ENCODE measurements at regions not wholly inside any gene's neighbourhood (a gene's known extent, or its start where the extent isn't known, plus 50 kb on each side); places are given as distances from the start of the nearest gene placed in this dataset.

DNA sequence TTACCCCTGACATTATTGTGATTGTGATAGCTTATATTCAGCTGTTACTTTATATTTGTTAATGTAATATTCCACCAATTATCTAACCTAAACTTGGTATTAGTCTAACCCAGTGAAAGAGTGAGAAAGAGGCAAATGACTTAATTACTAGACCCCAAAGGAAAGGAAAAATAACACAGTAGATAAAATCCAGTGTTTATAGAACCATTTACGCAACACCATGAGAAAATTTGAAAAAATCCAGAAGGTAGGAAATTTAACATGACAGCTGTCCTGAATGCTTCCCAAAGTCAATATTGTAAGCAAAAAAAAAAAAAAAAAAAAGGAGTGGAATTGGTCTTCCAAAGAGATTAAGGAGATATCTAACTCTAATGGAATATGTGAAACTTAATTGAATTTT lies 741.5 kb upstream of the GHITM start:
- no peak overlapping the region for H3K4me3 Mint-ChIP-seq

DNA sequence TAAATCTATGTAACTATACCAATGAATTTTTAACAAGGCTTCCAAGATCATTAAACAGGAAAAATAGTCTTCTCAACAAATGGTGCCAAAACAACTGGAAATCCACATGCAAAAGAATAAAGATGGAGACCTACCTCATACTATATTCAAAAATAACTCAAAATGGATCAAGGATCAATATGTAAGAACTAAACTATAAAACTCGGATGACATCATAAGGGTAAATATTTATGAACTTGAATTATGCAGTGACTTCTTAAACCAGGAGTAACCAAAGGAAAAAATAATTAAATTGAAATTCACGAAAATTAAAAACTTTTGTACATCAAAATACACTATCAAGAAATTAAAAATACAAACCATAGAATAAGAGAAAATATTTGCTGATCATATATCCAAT lies 728.7 kb upstream of the GHITM start:
- Mint-ChIP-seq H3K4me1 (no peaks in the 10 kb centered on the region), H3K4me3 (no peak overlapping the region), H3K36me3 (no peaks in the 10 kb centered on the region), H3K27ac (no peak overlapping the region), H3K9me3 (peaks cover 1 to 8% (median 3%) of the 10 kb centered on the region in 7 donors), H3K27me3 (ENCODE audit: low read depth in 3 of 3) (no peaks in the 10 kb centered on the region)
- H3K4me3 ChIP-seq (replicated peaks in 1 of 3; ENCODE audit: low read depth in 2 of 3, low read length in 3 of 3) = no peak overlapping the region
- intact Hi-C loops (cut with micrococcal nuclease) = no loop called here
- no peak overlapping the region for H3K4me2 ChIP-seq (replicated peaks; ENCODE audit: extremely low read depth, low read length, poor library complexity, severe bottlenecking)
- H3K27me3 ChIP-seq (ENCODE audit: control insufficient read depth in 2 of 2, insufficient read depth in 2 of 2, low read length in 2 of 2) = no peaks in the 10 kb centered on the region
- no CpG with 5 or more reads among the region's 2 CpGs for WGBS (ENCODE audit: insufficient coverage)
- no peaks in the 10 kb centered on the region for H3K9me3 ChIP-seq (replicated peaks in 1 of 2; ENCODE audit: control insufficient read depth in 1 of 2, insufficient read depth in 1 of 2, low read length in 2 of 2)
- no peaks in the 10 kb centered on the region for H4K20me1 ChIP-seq (ENCODE audit: insufficient read depth, low read length)
- H3K9ac ChIP-seq (ENCODE audit: insufficient read depth, low read length, poor library complexity, severe bottlenecking) = no peak overlapping the region
- TF ChIP-seq, protein P1, sequence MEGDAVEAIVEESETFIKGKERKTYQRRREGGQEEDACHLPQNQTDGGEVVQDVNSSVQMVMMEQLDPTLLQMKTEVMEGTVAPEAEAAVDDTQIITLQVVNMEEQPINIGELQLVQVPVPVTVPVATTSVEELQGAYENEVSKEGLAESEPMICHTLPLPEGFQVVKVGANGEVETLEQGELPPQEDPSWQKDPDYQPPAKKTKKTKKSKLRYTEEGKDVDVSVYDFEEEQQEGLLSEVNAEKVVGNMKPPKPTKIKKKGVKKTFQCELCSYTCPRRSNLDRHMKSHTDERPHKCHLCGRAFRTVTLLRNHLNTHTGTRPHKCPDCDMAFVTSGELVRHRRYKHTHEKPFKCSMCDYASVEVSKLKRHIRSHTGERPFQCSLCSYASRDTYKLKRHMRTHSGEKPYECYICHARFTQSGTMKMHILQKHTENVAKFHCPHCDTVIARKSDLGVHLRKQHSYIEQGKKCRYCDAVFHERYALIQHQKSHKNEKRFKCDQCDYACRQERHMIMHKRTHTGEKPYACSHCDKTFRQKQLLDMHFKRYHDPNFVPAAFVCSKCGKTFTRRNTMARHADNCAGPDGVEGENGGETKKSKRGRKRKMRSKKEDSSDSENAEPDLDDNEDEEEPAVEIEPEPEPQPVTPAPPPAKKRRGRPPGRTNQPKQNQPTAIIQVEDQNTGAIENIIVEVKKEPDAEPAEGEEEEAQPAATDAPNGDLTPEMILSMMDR (IDR thresholded peaks at IDR 0.05) = no peak
- H3K79me2 ChIP-seq (ENCODE audit: insufficient read depth, low read length) = no peaks in the 10 kb centered on the region
- H3K4me1 ChIP-seq (ENCODE audit: control insufficient read depth in 1 of 2, insufficient read depth in 2 of 2, low read length in 2 of 2) = no peaks in the 10 kb centered on the region
- H3K36me3 ChIP-seq (replicated peaks in 1 of 2; ENCODE audit: control insufficient read depth in 1 of 2, insufficient read depth in 2 of 2, low read length in 2 of 2) = no peaks in the 10 kb centered on the region
- DNase-seq = no peak
- no peak overlapping the region for H3K27ac ChIP-seq (ENCODE audit: low read depth in 1 of 2, low read length in 2 of 2)
- no peak overlapping the region for H2AFZ ChIP-seq (ENCODE audit: insufficient read depth, low read depth, low read length, poor library complexity, severe bottlenecking)

More for the DNA sequence above, 741.5 kb upstream of the GHITM start:
- Mint-ChIP-seq H3K9me3 (peaks cover 0 to 6% (median 0%) of the 10 kb centered on the region in 7 donors), H3K36me3 (no peaks in the 10 kb centered on the region), H3K4me1 (no peaks in the 10 kb centered on the region), H3K27ac (no peak overlapping the region), H3K27me3 (ENCODE audit: low read depth in 3 of 3) (peaks cover 0 to 2% (median 0%) of the 10 kb centered on the region in 3 donors)
- Histone ChIP-seq H3K36me3 (replicated peaks in 1 of 2; ENCODE audit: control insufficient read depth in 1 of 2, insufficient read depth in 2 of 2, low read length in 2 of 2) (no peaks in the 10 kb centered on the region), H3K4me1 (ENCODE audit: control insufficient read depth in 1 of 2, insufficient read depth in 2 of 2, low read length in 2 of 2) (no peaks in the 10 kb centered on the region), H2AFZ (ENCODE audit: insufficient read depth, low read depth, low read length, poor library complexity, severe bottlenecking) (no peak overlapping the region), H3K27ac (ENCODE audit: low read depth in 1 of 2, low read length in 2 of 2) (no peak overlapping the region), H3K9ac (ENCODE audit: insufficient read depth, low read length, poor library complexity, severe bottlenecking) (no peak overlapping the region), H3K79me2 (ENCODE audit: insufficient read depth, low read length) (no peaks in the 10 kb centered on the region), H3K4me3 (replicated peaks in 1 of 3; ENCODE audit: low read depth in 2 of 3, low read length in 3 of 3) (no peak overlapping the region), H3K4me2 (replicated peaks; ENCODE audit: extremely low read depth, low read length, poor library complexity, severe bottlenecking) (no peak overlapping the region), H3K9me3 (replicated peaks in 1 of 2; ENCODE audit: control insufficient read depth in 1 of 2, insufficient read depth in 1 of 2, low read length in 2 of 2) (peaks cover 10 to 11% of the 10 kb centered on the region in 2 donors), H3K27me3 (ENCODE audit: control insufficient read depth in 2 of 2, insufficient read depth in 2 of 2, low read length in 2 of 2) (no peaks in the 10 kb centered on the region), H4K20me1 (ENCODE audit: insufficient read depth, low read length) (no peaks in the 10 kb centered on the region)
- intact Hi-C loops (cut with micrococcal nuclease) = no loop called here
- WGBS (ENCODE audit: insufficient coverage) = no CpG with 5 or more reads among the region's 1 CpG
- DNase-seq = no peak
- TF ChIP-seq, protein P1 (IDR thresholded peaks at IDR 0.05) = no peak

Data from CD14-positive monocyte (primary cell).